ENCODE measurements at regions not wholly inside any gene's neighbourhood (a gene's known extent, or its start where the extent isn't known, plus 50 kb on each side); places are given as distances from the start of the nearest gene placed in this dataset.
A peak's percentile ranks its signal among the peaks of the same experiment; 100 is the strongest.

DNA sequence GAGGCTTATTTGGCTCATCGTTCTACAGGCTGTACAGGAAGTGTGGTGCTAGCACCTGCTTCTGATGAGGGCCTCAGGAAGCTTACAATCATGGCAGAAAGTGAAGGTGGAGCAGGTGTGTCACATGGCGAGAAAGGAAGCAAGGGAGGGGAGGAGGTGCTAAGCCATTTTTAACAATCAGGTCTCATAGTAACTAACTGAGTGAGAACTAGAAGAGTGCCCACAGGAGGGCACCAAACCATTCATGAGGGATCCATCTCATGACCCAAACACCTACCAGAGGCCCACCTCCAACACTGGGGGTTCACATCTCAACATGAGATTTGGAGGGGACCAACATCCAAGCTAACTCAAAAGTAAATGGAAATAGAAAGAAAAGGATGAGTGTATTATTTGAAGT is 78.1 kb downstream of the CXCL12 start:
- Histone ChIP-seq H3K9me3 (ENCODE audit: control insufficient read depth, low read depth, low read length) (no peaks in the 10 kb centered on the region), H3K79me2 (ENCODE audit: control insufficient read depth, insufficient read depth, low read length) (no peaks in the 10 kb centered on the region), H4K20me1 (ENCODE audit: control insufficient read depth, extremely low read depth, insufficient read depth, low read length) (no peaks in the 10 kb centered on the region), H3K27me3 (ENCODE audit: control insufficient read depth, extremely low read depth, insufficient read depth, low read length) (peaks cover 7% of the 10 kb centered on the region), H3K4me3 (ENCODE audit: control insufficient read depth in 2 of 3, extremely low read depth in 1 of 3, insufficient read depth in 2 of 3, low read depth in 1 of 3, low read length in 3 of 3) (no peak overlapping the region), H3K27ac (ENCODE audit: control insufficient read depth, insufficient read depth, low read length) (no peak overlapping the region), H3K9ac (ENCODE audit: control insufficient read depth, extremely low read depth, insufficient read depth, low read length) (no peak overlapping the region), H2AFZ (ENCODE audit: control insufficient read depth, low read length) (no peak overlapping the region), H3K9me1 (ENCODE audit: control insufficient read depth, extremely low read depth, insufficient read depth, low read length) (no peaks in the 10 kb centered on the region), H3K4me1 (ENCODE audit: control insufficient read depth, extremely low read depth, insufficient read depth, low read length) (peaks cover under 1% of the 10 kb centered on the region), H3K4me2 (ENCODE audit: control insufficient read depth, extremely low read depth, insufficient read depth, low read depth, low read length) (no peak overlapping the region), H3K36me3 (ENCODE audit: control insufficient read depth in 2 of 2, extremely low read depth in 1 of 2, insufficient read depth in 2 of 2, low read length in 2 of 2) (no peaks in the 10 kb centered on the region)
- dilution Hi-C loops (cut with MboI; ENCODE audit: extremely low pct_ligation_motif_present, low sequenced_read_pairs), result no loop called here
- no peak for TF ChIP-seq EZH2 (IDR thresholded peaks at IDR 0.05; ENCODE audit: low read length)
- TF ChIP-seq, protein P1, sequence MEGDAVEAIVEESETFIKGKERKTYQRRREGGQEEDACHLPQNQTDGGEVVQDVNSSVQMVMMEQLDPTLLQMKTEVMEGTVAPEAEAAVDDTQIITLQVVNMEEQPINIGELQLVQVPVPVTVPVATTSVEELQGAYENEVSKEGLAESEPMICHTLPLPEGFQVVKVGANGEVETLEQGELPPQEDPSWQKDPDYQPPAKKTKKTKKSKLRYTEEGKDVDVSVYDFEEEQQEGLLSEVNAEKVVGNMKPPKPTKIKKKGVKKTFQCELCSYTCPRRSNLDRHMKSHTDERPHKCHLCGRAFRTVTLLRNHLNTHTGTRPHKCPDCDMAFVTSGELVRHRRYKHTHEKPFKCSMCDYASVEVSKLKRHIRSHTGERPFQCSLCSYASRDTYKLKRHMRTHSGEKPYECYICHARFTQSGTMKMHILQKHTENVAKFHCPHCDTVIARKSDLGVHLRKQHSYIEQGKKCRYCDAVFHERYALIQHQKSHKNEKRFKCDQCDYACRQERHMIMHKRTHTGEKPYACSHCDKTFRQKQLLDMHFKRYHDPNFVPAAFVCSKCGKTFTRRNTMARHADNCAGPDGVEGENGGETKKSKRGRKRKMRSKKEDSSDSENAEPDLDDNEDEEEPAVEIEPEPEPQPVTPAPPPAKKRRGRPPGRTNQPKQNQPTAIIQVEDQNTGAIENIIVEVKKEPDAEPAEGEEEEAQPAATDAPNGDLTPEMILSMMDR (optimal IDR thresholded peaks at IDR 0.05 in 1 of 3, IDR thresholded peaks at IDR 0.05 in 1 of 3, conservative IDR thresholded peaks at IDR 0.05 in 1 of 3; ENCODE audit: extremely low read depth in 1 of 3, insufficient read depth in 2 of 3, low read length in 3 of 3), result peak in 1 of 3 experiments; percentile 15
- no peak for DNase-seq (ENCODE audit: low read depth, low spot score)
- FAIRE-seq, result no peak

- no peaks in the 10 kb centered on the region for H3K36me3 ChIP-seq (ENCODE audit: control insufficient read depth in 2 of 2, extremely low read depth in 1 of 2, insufficient read depth in 2 of 2, low read length in 2 of 2)
- no peak overlapping the region for H2AFZ ChIP-seq (ENCODE audit: control insufficient read depth, low read length)
- H3K4me2 ChIP-seq (ENCODE audit: control insufficient read depth, extremely low read depth, insufficient read depth, low read depth, low read length), result no peak overlapping the region
- no peaks in the 10 kb centered on the region for H4K20me1 ChIP-seq (ENCODE audit: control insufficient read depth, extremely low read depth, insufficient read depth, low read length)
- H3K9me1 ChIP-seq (ENCODE audit: control insufficient read depth, extremely low read depth, insufficient read depth, low read length), result no peaks in the 10 kb centered on the region
- H3K27me3 ChIP-seq (ENCODE audit: control insufficient read depth, extremely low read depth, insufficient read depth, low read length), result peaks cover 3% of the 10 kb centered on the region
- H3K4me1 ChIP-seq (ENCODE audit: control insufficient read depth, extremely low read depth, insufficient read depth, low read length), result peaks cover 6% of the 10 kb centered on the region
- H3K27ac ChIP-seq (ENCODE audit: control insufficient read depth, insufficient read depth, low read length), result no peak overlapping the region
- H3K79me2 ChIP-seq (ENCODE audit: control insufficient read depth, insufficient read depth, low read length), result no peaks in the 10 kb centered on the region
- no peak overlapping the region for H3K9ac ChIP-seq (ENCODE audit: control insufficient read depth, extremely low read depth, insufficient read depth, low read length)
- no peak for FAIRE-seq
- no peak for DNase-seq (ENCODE audit: low read depth, low spot score)
- H3K4me3 ChIP-seq (ENCODE audit: control insufficient read depth in 2 of 3, extremely low read depth in 1 of 3, insufficient read depth in 2 of 3, low read depth in 1 of 3, low read length in 3 of 3), result no peak overlapping the region
- no peak for TF ChIP-seq EZH2 (IDR thresholded peaks at IDR 0.05; ENCODE audit: low read length)
- TF ChIP-seq, protein P1 (optimal IDR thresholded peaks at IDR 0.05 in 1 of 3, IDR thresholded peaks at IDR 0.05 in 1 of 3, conservative IDR thresholded peaks at IDR 0.05 in 1 of 3; ENCODE audit: extremely low read depth in 1 of 3, insufficient read depth in 2 of 3, low read length in 3 of 3), result no peak
- dilution Hi-C loops (cut with MboI; ENCODE audit: extremely low pct_ligation_motif_present, low sequenced_read_pairs), result no loop called here
- no peaks in the 10 kb centered on the region for H3K9me3 ChIP-seq (ENCODE audit: control insufficient read depth, low read depth, low read length)
Observed at GRCh38 chr10:44306147-44306710, 78.7 kb downstream of the CXCL12 start.
